CD4-positive, alpha-beta T cell (primary cell): ENCODE measurements at regions not wholly inside any gene's neighbourhood (a gene's known extent, or its start where the extent isn't known, plus 50 kb on each side); places are given as distances from the start of the nearest gene placed in this dataset.

Experiments
- ATAC-seq: fragments of 200-7000 bp; cut with Tn5 transposase; one replicate; pipeline ENCODE4 v1.10.0; 2022; ENCODE audit warnings: mild to moderate bottlenecking; ENCODE audit not compliant: poor library complexity
- CTCF ChIA-PET: fragments of 350-600 bp; sonication (Branson Sonifier 250); formaldehyde crosslinking; loops from one replicate; lab custom pipeline; 2021; ENCODE audit warnings: antibody characterized with exemption, inconsistent platforms; lab: Charles Lee
- POLR2A ChIA-PET: fragments of 350-600 bp; sonication (Branson Sonifier 250); formaldehyde crosslinking; loops from one replicate; lab custom pipeline; 2021; ENCODE audit warnings: antibody characterized with exemption, inconsistent platforms; lab: Charles Lee
- DNase-seq, 14 experiments: peaks; one replicate each; pipeline ENCODE4 v3.0.0-alpha.2; 2013 to 2020; ENCODE audit warnings: mixed read lengths in 2 of 14
- H3K27ac ChIP-seq, 2 donors: one replicate each; pipeline versions ENCODE4 v1.5.1 to v1.7.0; 2013; ENCODE audit warnings: low read length in 2 of 2, low read depth in 1 of 2, mild to moderate bottlenecking in 1 of 2
- H3K27me3 ChIP-seq, 2 experiments: 1 replicate in 1 of 2; 2 replicates in 1 of 2; pipeline versions ENCODE4 v1.6.1 to v1.7.0; 2013; ENCODE audit warnings: low read length in 2 of 2, control low read depth in 1 of 2, mild to moderate bottlenecking in 1 of 2, moderate library complexity in 1 of 2; ENCODE audit not compliant: insufficient read depth in 2 of 2, control insufficient read depth in 1 of 2
- H3K36me3 ChIP-seq: one replicate; pipeline ENCODE4 v1.6.1; 2013; ENCODE audit warnings: low read length, control low read depth; ENCODE audit not compliant: insufficient read depth
- H3K4me1 ChIP-seq: one replicate; pipeline ENCODE4 v1.6.1; 2013; ENCODE audit warnings: low read length, control low read depth; ENCODE audit not compliant: insufficient read depth
- H3K4me3 ChIP-seq: one replicate; pipeline ENCODE4 v1.5.1; 2013; ENCODE audit warnings: mild to moderate bottlenecking, low read length, moderate library complexity
- H3K9me3 ChIP-seq, 2 experiments: 1 replicate in 1 of 2; 2 replicates in 1 of 2; pipeline versions ENCODE4 v1.6.1 to v1.7.0; 2013; ENCODE audit warnings: low read length in 2 of 2, mild to moderate bottlenecking in 2 of 2, control low read depth in 1 of 2, moderate library complexity in 1 of 2; ENCODE audit not compliant: control insufficient read depth in 1 of 2, insufficient read depth in 1 of 2
- H3K27ac Mint-ChIP-seq: one replicate; pipeline ENCODE4 v1.8.0; 2020; ENCODE audit warnings: mixed read lengths
- H3K27me3 Mint-ChIP-seq: one replicate; pipeline ENCODE4 v1.8.0; 2021; ENCODE audit warnings: mixed read lengths
- H3K36me3 Mint-ChIP-seq: one replicate; pipeline ENCODE4 v1.8.0; 2021; ENCODE audit warnings: low read depth, mixed read lengths
- H3K4me1 Mint-ChIP-seq: one replicate; pipeline ENCODE4 v1.8.0; 2021; ENCODE audit warnings: low read depth, mixed read lengths
- H3K4me3 Mint-ChIP-seq: one replicate; pipeline ENCODE4 v1.8.0; 2020; ENCODE audit warnings: mild to moderate bottlenecking, mixed read lengths
- H3K9me3 Mint-ChIP-seq: one replicate; pipeline ENCODE4 v1.8.0; 2020; ENCODE audit warnings: mixed read lengths
- intact Hi-C, 2 experiments: fragments of 100-400 bp; cut with DNase I in 1 of 2; cut with micrococcal nuclease in 1 of 2; formaldehyde crosslinking; loops; one replicate each; pipeline versions ENCODE4 v1.15.1 to v1.9.0; 2023 to 2025; cut with DNase I, micrococcal nuclease
- TF ChIP-seq, protein P1 (sequence below): fragments of 200-600 bp; IDR thresholded peaks from one replicate; pipeline ENCODE4 v1.8.0; 2022; ENCODE audit warnings: antibody characterized with exemption, mild to moderate bottlenecking

DNA sequence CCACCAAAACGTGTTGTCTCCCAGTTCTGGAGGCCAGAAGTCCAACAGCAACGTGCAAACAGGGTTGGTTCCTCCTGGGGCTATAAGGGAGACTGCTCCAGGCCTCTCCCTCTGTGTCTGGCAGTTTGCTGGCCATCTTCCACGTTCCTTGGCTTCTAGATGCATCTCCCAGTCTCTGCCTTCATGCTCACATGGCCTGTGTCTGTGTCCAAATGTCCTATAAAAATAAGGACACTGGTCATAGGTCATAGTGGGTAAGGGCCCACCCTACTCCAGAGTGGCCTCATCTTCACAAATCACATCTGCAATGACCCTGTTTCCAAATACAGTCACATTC, 69.4 kb upstream of the TAF1B start:
- intact Hi-C loops: no loop called here
- no peak overlapping the region for H3K4me3 Mint-ChIP-seq
- ATAC-seq: no peak
- H3K9me3 Mint-ChIP-seq: no peaks in the 10 kb centered on the region
- H3K27me3 Mint-ChIP-seq: no peaks in the 10 kb centered on the region
- TF ChIP-seq, protein P1, sequence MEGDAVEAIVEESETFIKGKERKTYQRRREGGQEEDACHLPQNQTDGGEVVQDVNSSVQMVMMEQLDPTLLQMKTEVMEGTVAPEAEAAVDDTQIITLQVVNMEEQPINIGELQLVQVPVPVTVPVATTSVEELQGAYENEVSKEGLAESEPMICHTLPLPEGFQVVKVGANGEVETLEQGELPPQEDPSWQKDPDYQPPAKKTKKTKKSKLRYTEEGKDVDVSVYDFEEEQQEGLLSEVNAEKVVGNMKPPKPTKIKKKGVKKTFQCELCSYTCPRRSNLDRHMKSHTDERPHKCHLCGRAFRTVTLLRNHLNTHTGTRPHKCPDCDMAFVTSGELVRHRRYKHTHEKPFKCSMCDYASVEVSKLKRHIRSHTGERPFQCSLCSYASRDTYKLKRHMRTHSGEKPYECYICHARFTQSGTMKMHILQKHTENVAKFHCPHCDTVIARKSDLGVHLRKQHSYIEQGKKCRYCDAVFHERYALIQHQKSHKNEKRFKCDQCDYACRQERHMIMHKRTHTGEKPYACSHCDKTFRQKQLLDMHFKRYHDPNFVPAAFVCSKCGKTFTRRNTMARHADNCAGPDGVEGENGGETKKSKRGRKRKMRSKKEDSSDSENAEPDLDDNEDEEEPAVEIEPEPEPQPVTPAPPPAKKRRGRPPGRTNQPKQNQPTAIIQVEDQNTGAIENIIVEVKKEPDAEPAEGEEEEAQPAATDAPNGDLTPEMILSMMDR: no peak
- ChIA-PET POLR2A (interaction anchor here (0.9 kb wide), 1 partner anchor 8 kb away, joined by 3 read pairs; no protein-coding TSS in a partner anchor), CTCF (no interaction called here)
- H3K27ac Mint-ChIP-seq: no peak overlapping the region
- H3K27ac ChIP-seq: no peak overlapping the region
- H3K4me1 Mint-ChIP-seq: peaks cover 19% of the 10 kb centered on the region
- H3K9me3 ChIP-seq: no peaks in the 10 kb centered on the region
- H3K4me3 ChIP-seq: no peak overlapping the region
- no peak for DNase-seq
- no peaks in the 10 kb centered on the region for H3K36me3 Mint-ChIP-seq
- H3K4me1 ChIP-seq: peaks cover 39% of the 10 kb centered on the region
- no peaks in the 10 kb centered on the region for H3K27me3 ChIP-seq
- H3K36me3 ChIP-seq: no peaks in the 10 kb centered on the region

DNA sequence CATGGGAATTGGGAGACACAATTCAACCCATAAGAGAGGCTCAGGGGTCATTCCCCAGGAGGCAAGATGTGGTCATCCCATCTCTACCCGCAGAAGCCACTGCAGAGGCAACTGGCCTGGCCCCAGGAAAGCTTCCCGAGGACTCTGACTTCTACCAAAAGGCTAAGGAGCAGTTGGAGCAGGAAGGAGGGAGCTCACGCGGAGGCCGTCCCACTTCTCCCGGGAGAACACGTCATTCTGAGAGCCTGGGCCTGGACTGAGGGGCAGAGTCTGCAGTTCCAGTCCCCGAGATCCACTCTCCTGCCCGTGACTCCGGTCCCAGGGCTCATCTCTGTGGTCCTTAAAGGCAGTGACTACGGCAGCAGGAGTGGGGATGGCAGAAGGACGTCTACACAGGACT, 69.0 kb upstream of the TAF1B start:
- CTCF ChIA-PET: no interaction called here
- H3K9me3 Mint-ChIP-seq: no peaks in the 10 kb centered on the region

DNA sequence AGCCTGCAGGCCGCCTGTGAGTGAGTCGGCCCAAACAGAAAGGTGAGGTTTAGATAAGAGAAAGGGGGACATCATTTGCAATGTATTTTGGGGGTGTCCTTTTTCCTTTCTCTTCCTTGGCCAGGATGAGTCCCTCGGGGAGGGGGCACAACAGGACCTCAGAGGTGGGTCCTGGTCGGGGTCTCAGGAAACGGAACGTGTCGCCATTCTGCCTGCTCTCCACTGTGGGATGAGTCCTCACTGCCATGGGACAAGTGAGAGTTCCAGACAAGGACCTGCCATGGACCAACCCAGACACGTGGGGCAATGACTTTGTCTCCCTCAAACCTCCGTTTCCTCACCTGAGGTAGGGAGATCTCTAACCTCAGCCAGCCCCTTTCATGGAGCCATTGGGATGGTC, 67.9 kb upstream of the TAF1B start:
- no peaks in the 10 kb centered on the region for H3K36me3 ChIP-seq
- intact Hi-C loops: no loop called here
- H3K36me3 Mint-ChIP-seq: no peaks in the 10 kb centered on the region
- CTCF ChIA-PET: no interaction called here
- no peaks in the 10 kb centered on the region for H3K9me3 ChIP-seq
- H3K27ac Mint-ChIP-seq: no peak overlapping the region
- H3K9me3 Mint-ChIP-seq: no peaks in the 10 kb centered on the region
- ATAC-seq: no peak
- no peak overlapping the region for H3K27ac ChIP-seq
- peaks cover 41% of the 10 kb centered on the region for H3K4me1 ChIP-seq
- TF ChIP-seq, protein P1: no peak
- no peaks in the 10 kb centered on the region for H3K27me3 ChIP-seq
- no peak overlapping the region for H3K4me3 Mint-ChIP-seq
- H3K4me3 ChIP-seq: no peak overlapping the region
- H3K4me1 Mint-ChIP-seq: peaks cover 29% of the 10 kb centered on the region
- POLR2A ChIA-PET: no interaction called here
- H3K27me3 Mint-ChIP-seq: no peaks in the 10 kb centered on the region
- DNase-seq: no peak

More for the DNA sequence above, 69.0 kb upstream of the TAF1B start:
- Histone ChIP-seq H3K27ac (no peak overlapping the region), H3K9me3 (no peaks in the 10 kb centered on the region), H3K4me3 (no peak overlapping the region), H3K4me1 (peaks cover 41% of the 10 kb centered on the region), H3K36me3 (no peaks in the 10 kb centered on the region), H3K27me3 (no peaks in the 10 kb centered on the region)
- intact Hi-C loops: no loop called here
- Mint-ChIP-seq H3K36me3 (no peaks in the 10 kb centered on the region), H3K4me3 (no peak overlapping the region), H3K27me3 (no peaks in the 10 kb centered on the region), H3K4me1 (peaks cover 23% of the 10 kb centered on the region), H3K27ac (no peak overlapping the region)
- TF ChIP-seq, protein P1: no peak
- POLR2A ChIA-PET: no interaction called here
- DNase-seq (no peak), ATAC-seq (no peak)
